Mucosa of stomach (tissue), 1 donor: ENCODE measurements at regions not wholly inside any gene's neighbourhood (a gene's known extent, or its start where the extent isn't known, plus 50 kb on each side); places are given as distances from the start of the nearest gene placed in this dataset.

ENCODE experiments used
- H3K27me3 ChIP-seq: one replicate; pipeline ENCODE4 v1.7.0; 2013; ENCODE audit warnings: mild to moderate bottlenecking, low read length; ENCODE audit not compliant: control insufficient read depth, insufficient read depth
- H3K36me3 ChIP-seq: one replicate; pipeline ENCODE4 v1.7.0; 2013; ENCODE audit warnings: low read length; ENCODE audit not compliant: control insufficient read depth, insufficient read depth
- H3K4me1 ChIP-seq: one replicate; pipeline ENCODE4 v1.7.0; 2013; ENCODE audit warnings: mild to moderate bottlenecking, low read length; ENCODE audit not compliant: control insufficient read depth, insufficient read depth
- H3K4me3 ChIP-seq: one replicate; pipeline ENCODE4 v1.7.0; 2013; ENCODE audit warnings: low read length
- H3K9ac ChIP-seq: one replicate; pipeline ENCODE4 v1.7.0; 2013; ENCODE audit warnings: mild to moderate bottlenecking, low read length, moderate library complexity
- H3K9me3 ChIP-seq: one replicate; pipeline ENCODE4 v1.7.0; 2013; ENCODE audit warnings: mild to moderate bottlenecking, low read length, moderate library complexity; ENCODE audit not compliant: control insufficient read depth
- donor health status: Pancreatic carcinoma.

GRCh38 chr1:201709564-201710295 is 119.2 kb upstream of the IPO9 start:
- H3K9ac ChIP-seq = no peak overlapping the region
- no peak overlapping the region for H3K4me3 ChIP-seq
- H3K9me3 ChIP-seq = no peaks in the 10 kb centered on the region
- H3K4me1 ChIP-seq = peaks cover 38% of the 10 kb centered on the region
- no peaks in the 10 kb centered on the region for H3K36me3 ChIP-seq
- no peaks in the 10 kb centered on the region for H3K27me3 ChIP-seq

- Histone ChIP-seq H3K4me1 (peaks cover 50% of the 10 kb centered on the region), H3K36me3 (no peaks in the 10 kb centered on the region), H3K9me3 (no peaks in the 10 kb centered on the region), H3K9ac (no peak overlapping the region), H3K4me3 (no peak overlapping the region), H3K27me3 (no peaks in the 10 kb centered on the region)
These were observed 118.0 kb upstream of the IPO9 start for GRCh38 chr1:201710632-201711597.

GRCh38 chr1:201711811-201712210 is 117.1 kb upstream of the IPO9 start:
- peaks cover 53% of the 10 kb centered on the region for H3K4me1 ChIP-seq
- no peak overlapping the region for H3K4me3 ChIP-seq
- no peak overlapping the region for H3K9ac ChIP-seq

GRCh38 chr1:201712387-201713085 is 116.4 kb upstream of the IPO9 start:
- H3K9me3 ChIP-seq = no peaks in the 10 kb centered on the region
- H3K36me3 ChIP-seq = no peaks in the 10 kb centered on the region
- no peaks in the 10 kb centered on the region for H3K27me3 ChIP-seq
- peak overlapping the region; percentile 40 for H3K9ac ChIP-seq
- peaks cover 53% of the 10 kb centered on the region for H3K4me1 ChIP-seq
- no peak overlapping the region for H3K4me3 ChIP-seq

More at GRCh38 chr1:201711811-201712210, 117.1 kb upstream of the IPO9 start:
- Histone ChIP-seq H3K9me3 (no peaks in the 10 kb centered on the region), H3K36me3 (no peaks in the 10 kb centered on the region), H3K27me3 (no peaks in the 10 kb centered on the region)

- Histone ChIP-seq H3K4me1 (peaks cover 53% of the 10 kb centered on the region), H3K27me3 (no peaks in the 10 kb centered on the region), H3K4me3 (no peak overlapping the region), H3K9ac (peak overlapping the region; percentile 40), H3K36me3 (no peaks in the 10 kb centered on the region), H3K9me3 (no peaks in the 10 kb centered on the region)
These were observed 115.7 kb upstream of the IPO9 start for GRCh38 chr1:201713086-201713810.

GRCh38 chr1:201714542-201715329 is 114.2 kb upstream of the IPO9 start:
- H3K9ac ChIP-seq = peak overlapping the region; percentile 56
- H3K4me3 ChIP-seq = no peak overlapping the region

GRCh38 chr1:201715351-201715750 is 113.6 kb upstream of the IPO9 start:
- no peaks in the 10 kb centered on the region for H3K36me3 ChIP-seq
- H3K27me3 ChIP-seq = no peaks in the 10 kb centered on the region
- H3K4me3 ChIP-seq = no peak overlapping the region
- peaks cover 63% of the 10 kb centered on the region for H3K4me1 ChIP-seq
- H3K9me3 ChIP-seq = no peaks in the 10 kb centered on the region
- H3K9ac ChIP-seq = peak overlapping the region; percentile 56

More at GRCh38 chr1:201714542-201715329, 114.2 kb upstream of the IPO9 start:
- no peaks in the 10 kb centered on the region for H3K27me3 ChIP-seq
- H3K36me3 ChIP-seq = no peaks in the 10 kb centered on the region
- H3K4me1 ChIP-seq = peaks cover 60% of the 10 kb centered on the region
- H3K9me3 ChIP-seq = no peaks in the 10 kb centered on the region

GRCh38 chr1:201715801-201716741 is 112.9 kb upstream of the IPO9 start:
- peaks cover 67% of the 10 kb centered on the region for H3K4me1 ChIP-seq
- H3K27me3 ChIP-seq = no peaks in the 10 kb centered on the region
- peak overlapping the region; percentile 56 for H3K9ac ChIP-seq
- no peaks in the 10 kb centered on the region for H3K36me3 ChIP-seq
- no peaks in the 10 kb centered on the region for H3K9me3 ChIP-seq
- H3K4me3 ChIP-seq = no peak overlapping the region

- Histone ChIP-seq H3K4me1 (peaks cover 64% of the 10 kb centered on the region), H3K27me3 (no peaks in the 10 kb centered on the region), H3K9ac (no peak overlapping the region), H3K9me3 (no peaks in the 10 kb centered on the region), H3K4me3 (no peak overlapping the region), H3K36me3 (no peaks in the 10 kb centered on the region)
These were observed 112.2 kb upstream of the IPO9 start for GRCh38 chr1:201716742-201717135.

GRCh38 chr1:201717286-201717685 is 111.7 kb upstream of the IPO9 start:
- H3K9me3 ChIP-seq = no peaks in the 10 kb centered on the region
- H3K36me3 ChIP-seq = no peaks in the 10 kb centered on the region
- peaks cover 59% of the 10 kb centered on the region for H3K4me1 ChIP-seq
- no peak overlapping the region for H3K4me3 ChIP-seq
- H3K27me3 ChIP-seq = no peaks in the 10 kb centered on the region
- no peak overlapping the region for H3K9ac ChIP-seq
